Right cardiac atrium (tissue), 5 donors: ENCODE measurements at regions not wholly inside any gene's neighbourhood (a gene's known extent, or its start where the extent isn't known, plus 50 kb on each side); places are given as distances from the start of the nearest gene placed in this dataset.
A peak's percentile ranks its signal among the peaks of the same experiment; 100 is the strongest.

Source experiments
- ATAC-seq, 2 donors: fragments of 200-7000 bp; cut with Tn5 transposase; one replicate each; pipeline versions ENCODE4 v1.8.0 to v1.9.1; 2020; ENCODE audit warnings: moderate library complexity in 2 of 2, mild to moderate bottlenecking in 1 of 2
- DNase-seq, 3 donors: peaks; one replicate each; pipeline ENCODE4 v3.0.0-alpha.2; 2020
- H3K27ac ChIP-seq: one replicate; pipeline ENCODE4 v1.5.1; 2013; ENCODE audit warnings: mild to moderate bottlenecking, low read length, control low read depth, moderate library complexity
- H3K27me3 ChIP-seq: one replicate; pipeline ENCODE4 v1.6.1; 2013; ENCODE audit not compliant: control insufficient read depth, insufficient read depth
- H3K4me1 ChIP-seq: one replicate; pipeline ENCODE4 v1.6.1; 2013; ENCODE audit warnings: low read length; ENCODE audit not compliant: control insufficient read depth, insufficient read depth
- H3K4me3 ChIP-seq: one replicate; pipeline ENCODE4 v1.5.1; 2013; ENCODE audit warnings: low read length, control low read depth
- H3K9me3 ChIP-seq: one replicate; pipeline ENCODE4 v1.6.1; 2013; ENCODE audit warnings: low read length; ENCODE audit not compliant: control insufficient read depth
- WGBS: extraction: QIAGEN DNeasy Blood & Tissue Kit; methylation state at CpG from one replicate; pipeline ENCODE4 v1.1.7; 2013; 5-methylcytosine and 5-hydroxymethylcytosine counted together
- intact Hi-C, 4 donors: fragments of 100-400 bp; cut with DNase I; formaldehyde crosslinking; loops; one replicate each; pipeline versions ENCODE4 v1.11.0 to v1.14.0; 2022 to 2023
- donor health status: healthy with polysubstance abuse.
- donor health status: DM: no; HTN: yes; CAD: no.
- donor health status: DM: no; HTN: no; CAD: no.
- donor health status: DM: no; HTN: yes; CAD: no; lungs with severe emphysema.
- donor health status: DM: yes; HTN: yes; CAD: no.

DNA sequence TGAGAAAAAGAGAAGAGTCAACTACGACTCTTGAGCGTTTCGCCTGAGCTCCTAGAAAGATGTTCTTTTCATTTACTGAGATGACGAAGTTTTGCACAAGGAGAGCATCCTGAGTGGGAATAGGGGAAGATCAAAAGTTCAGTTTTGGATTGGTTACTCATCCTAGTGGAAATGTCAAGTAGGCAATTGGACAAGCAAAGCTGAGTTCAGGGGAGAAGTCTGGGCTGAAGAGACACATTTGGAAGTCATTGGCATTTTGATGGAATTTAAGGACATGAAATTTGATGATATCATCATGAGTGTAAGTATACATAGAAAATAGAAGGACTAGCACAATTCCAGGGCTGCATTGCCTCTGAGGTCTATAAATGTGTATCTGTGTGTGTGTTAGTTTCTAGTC, 416.6 kb downstream of the RAD51AP2 start:
- no peaks in the 10 kb centered on the region for H3K27me3 ChIP-seq
- no peaks in the 10 kb centered on the region for H3K9me3 ChIP-seq
- DNase-seq (no peak), ATAC-seq (no peak)
- intact Hi-C loops = no loop called here
- H3K4me1 ChIP-seq = no peaks in the 10 kb centered on the region
- no peak overlapping the region for H3K27ac ChIP-seq
- no peak overlapping the region for H3K4me3 ChIP-seq
- 88% methylated on average over 4 of the region's 4 CpGs for WGBS

DNA sequence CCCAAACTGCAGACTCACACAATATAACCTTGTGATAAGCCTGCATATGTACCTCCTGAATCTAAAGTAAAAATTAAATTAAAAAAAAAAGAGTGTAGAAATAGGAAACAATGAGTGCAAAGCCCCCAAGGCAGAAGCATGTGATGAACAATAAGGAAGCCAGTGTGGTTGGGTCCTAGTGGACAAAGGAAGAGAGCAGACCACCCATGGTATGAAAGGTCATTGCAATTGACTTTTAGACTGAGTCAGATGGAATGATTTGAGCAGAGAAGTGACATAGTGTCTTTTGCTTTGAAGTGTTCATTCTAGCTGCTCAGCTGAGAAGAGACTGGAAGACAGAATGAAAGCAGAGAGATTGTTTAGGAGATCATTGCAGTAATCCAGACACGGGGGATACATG, 417.1 kb downstream of the RAD51AP2 start:
- ATAC-seq (no peak), DNase-seq (no peak)
- no peaks in the 10 kb centered on the region for H3K4me1 ChIP-seq
- no peak overlapping the region for H3K27ac ChIP-seq
- intact Hi-C loops = no loop called here
- H3K9me3 ChIP-seq = no peaks in the 10 kb centered on the region
- WGBS = 76% methylated on average over 1 of the region's 1 CpG
- H3K27me3 ChIP-seq = no peaks in the 10 kb centered on the region
- H3K4me3 ChIP-seq = no peak overlapping the region

DNA sequence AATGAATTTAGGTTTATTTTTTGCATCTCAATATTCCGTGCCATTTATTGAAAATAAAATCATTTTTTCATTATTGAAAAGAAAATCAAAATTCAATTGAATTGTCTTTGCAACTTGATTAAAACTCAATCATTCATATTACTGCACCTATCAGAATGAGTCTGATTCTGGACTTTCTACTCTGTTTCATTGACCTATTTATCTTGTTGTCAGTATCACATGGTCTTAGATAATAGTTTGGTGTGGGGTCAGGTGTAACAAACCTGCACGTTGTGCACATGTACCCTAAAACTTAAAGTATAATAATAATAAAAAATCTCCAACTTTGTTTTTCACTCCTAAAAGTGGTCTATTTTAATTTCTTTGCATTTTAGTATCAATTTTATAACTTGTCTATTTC, 422.9 kb downstream of the RAD51AP2 start:
- WGBS = 83% methylated on average over 2 of the region's 2 CpGs
- no peak overlapping the region for H3K4me3 ChIP-seq
- intact Hi-C loops = no loop called here
- H3K9me3 ChIP-seq = no peaks in the 10 kb centered on the region
- DNase-seq (no peak), ATAC-seq (no peak)
- H3K4me1 ChIP-seq = no peaks in the 10 kb centered on the region
- no peaks in the 10 kb centered on the region for H3K27me3 ChIP-seq
- H3K27ac ChIP-seq = no peak overlapping the region

DNA sequence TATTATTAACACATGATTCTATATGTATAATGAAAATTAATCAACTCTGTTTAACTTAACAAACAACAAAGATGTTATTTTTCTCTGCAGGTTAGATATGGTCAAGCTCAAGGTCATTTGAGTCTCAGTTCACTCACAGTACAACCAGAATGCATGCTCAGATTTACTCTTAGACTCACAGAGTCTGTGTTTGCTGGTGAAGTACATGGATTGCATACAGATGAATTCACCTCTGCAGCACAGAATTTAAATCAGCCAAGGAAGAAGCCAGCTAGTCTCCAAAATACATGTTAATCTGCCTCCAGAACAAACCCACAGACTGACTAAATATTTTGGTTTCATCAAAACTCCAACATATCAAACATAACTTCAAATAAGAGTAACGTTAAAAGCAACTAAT, 424.5 kb downstream of the RAD51AP2 start:
- no peaks in the 10 kb centered on the region for H3K4me1 ChIP-seq
- WGBS = 67% methylated on average over 1 of the region's 1 CpG
- ATAC-seq = no peak
- no peaks in the 10 kb centered on the region for H3K9me3 ChIP-seq
- intact Hi-C loops = no loop called here
- no peak overlapping the region for H3K4me3 ChIP-seq
- DNase-seq = no peak
- no peaks in the 10 kb centered on the region for H3K27me3 ChIP-seq
- no peak overlapping the region for H3K27ac ChIP-seq

DNA sequence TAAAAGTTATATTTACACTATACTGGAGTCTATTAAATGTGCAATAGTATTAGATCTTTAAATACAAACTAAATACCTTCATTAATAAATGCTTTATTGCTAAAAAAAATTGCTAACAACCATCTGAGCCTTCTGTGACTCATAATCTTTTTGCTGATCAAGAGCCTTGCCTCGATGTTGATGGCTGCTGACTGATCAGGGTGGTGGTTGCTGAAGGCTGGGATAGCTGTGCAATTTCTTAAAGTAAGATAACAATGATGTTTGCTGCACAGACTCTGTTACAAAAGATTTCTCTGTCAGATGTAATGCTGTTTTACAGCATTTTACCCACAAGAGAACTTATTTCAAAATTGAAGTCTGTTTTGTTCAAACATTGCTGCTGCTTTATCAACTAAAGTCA, 421.4 kb upstream of the CYRIA start:
- H3K4me1 ChIP-seq = no peaks in the 10 kb centered on the region
- no peak overlapping the region for H3K4me3 ChIP-seq
- intact Hi-C loops = no loop called here
- no peaks in the 10 kb centered on the region for H3K9me3 ChIP-seq
- no peaks in the 10 kb centered on the region for H3K27me3 ChIP-seq
- H3K27ac ChIP-seq = no peak overlapping the region
- DNase-seq (no peak), ATAC-seq (no peak)
- WGBS = 64% methylated on average over 1 of the region's 1 CpG

DNA sequence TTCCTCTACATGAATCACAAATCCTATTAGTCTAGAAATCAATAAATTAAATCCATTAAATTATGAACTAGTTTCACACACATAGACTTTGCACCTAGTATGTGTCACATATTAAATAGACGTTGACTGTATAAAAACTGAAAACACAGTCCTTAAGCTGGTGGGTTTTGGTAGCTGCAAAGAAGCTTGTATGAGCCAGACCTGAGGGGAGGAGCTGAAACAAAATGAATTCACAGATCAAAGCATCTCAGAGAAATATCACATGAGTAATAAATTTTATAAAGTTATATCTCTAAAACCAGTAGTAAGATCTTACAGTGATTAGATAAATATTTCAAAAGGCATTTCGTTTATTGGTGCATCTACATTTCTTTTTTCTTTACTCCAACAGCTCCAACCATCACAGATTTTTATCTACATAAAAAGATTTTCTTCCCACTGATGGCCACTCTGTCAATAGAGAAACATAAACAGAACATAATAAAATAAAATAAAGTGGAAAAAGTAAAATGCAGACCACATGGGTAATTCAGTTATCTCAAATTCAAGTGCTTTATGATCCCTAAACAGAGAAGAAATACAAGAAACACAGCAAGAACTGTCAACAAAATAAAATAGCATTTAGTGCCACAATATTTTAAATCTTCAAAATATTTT, 420.0 kb upstream of the CYRIA start:
- no peaks in the 10 kb centered on the region for H3K27me3 ChIP-seq
- no peaks in the 10 kb centered on the region for H3K9me3 ChIP-seq
- no peak overlapping the region for H3K27ac ChIP-seq
- no peak for DNase-seq
- H3K4me3 ChIP-seq = no peak overlapping the region
- intact Hi-C loops = no loop called here
- no peak for ATAC-seq
- no peaks in the 10 kb centered on the region for H3K4me1 ChIP-seq
- WGBS = 76% methylated on average over 2 of the region's 2 CpGs

DNA sequence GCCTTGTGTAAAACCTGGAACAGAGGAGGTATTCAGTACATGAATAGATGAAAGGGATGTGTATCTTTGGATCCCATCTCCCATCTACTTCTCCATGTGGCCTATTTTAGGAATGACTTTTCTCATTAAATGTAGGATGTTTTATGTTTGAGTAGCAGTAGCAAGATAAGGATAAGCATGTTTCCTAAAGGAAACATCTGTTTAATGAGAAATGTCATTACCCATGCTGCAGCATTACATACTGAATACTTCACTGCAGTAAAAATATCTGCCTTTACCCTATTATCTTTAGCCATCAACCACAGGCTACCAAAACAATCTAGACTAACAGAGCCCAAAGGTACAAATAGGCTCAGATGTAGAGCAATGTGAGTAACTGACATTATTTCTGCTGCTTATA, 419.2 kb upstream of the CYRIA start:
- intact Hi-C loops = no loop called here
- Histone ChIP-seq H3K9me3 (no peaks in the 10 kb centered on the region), H3K4me1 (no peaks in the 10 kb centered on the region), H3K4me3 (no peak overlapping the region), H3K27ac (no peak overlapping the region), H3K27me3 (no peaks in the 10 kb centered on the region)
- ATAC-seq (no peak), DNase-seq (no peak)

DNA sequence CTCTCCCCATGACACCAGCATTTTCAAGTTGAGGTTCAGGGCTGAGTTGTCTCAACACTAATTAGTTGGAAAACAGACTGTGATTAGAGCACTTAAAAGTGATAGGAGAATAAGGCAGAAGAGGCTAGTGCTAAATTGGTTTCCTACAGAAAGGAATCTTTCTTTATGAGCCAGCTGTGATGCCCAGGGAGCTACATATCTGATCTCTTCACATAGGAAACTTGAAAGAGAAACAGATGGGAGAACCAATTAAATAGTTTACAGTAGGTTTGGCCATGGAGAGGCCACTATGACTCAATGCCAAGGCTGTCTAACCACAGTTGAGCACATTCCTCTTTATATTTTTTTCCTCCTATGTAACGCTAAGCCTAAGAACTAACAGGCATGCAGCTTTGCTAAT, 418.3 kb upstream of the CYRIA start:
- Histone ChIP-seq H3K27me3 (no peaks in the 10 kb centered on the region), H3K4me1 (no peaks in the 10 kb centered on the region), H3K4me3 (no peak overlapping the region), H3K9me3 (no peaks in the 10 kb centered on the region), H3K27ac (no peak overlapping the region)
- WGBS = 74% methylated on average over 1 of the region's 1 CpG
- ATAC-seq (no peak), DNase-seq (no peak)
- intact Hi-C loops = no loop called here

DNA sequence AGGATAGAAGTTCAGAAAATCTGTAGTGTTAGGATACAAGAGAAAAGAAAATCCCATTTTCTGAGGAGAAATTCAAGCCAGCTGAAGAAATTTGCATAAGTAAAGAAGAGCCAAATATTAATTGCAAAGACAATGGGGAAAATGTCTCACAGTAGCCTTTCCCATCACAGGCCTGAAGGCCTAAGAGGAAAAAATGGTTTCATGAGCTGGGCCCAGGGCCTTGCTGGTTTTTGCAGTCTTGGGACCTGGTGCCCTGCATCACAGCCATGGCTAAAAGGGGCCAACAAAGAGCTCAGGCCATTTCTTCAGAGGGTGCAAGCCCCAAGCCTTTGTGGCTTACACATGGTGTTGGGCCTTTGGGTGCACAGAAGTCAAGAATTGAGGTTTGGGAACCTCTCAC, 413.6 kb upstream of the CYRIA start:
- DNase-seq (no peak), ATAC-seq (no peak)
- Histone ChIP-seq H3K4me1 (no peaks in the 10 kb centered on the region), H3K9me3 (no peaks in the 10 kb centered on the region), H3K27ac (no peak overlapping the region), H3K4me3 (no peak overlapping the region), H3K27me3 (no peaks in the 10 kb centered on the region)
- intact Hi-C loops = no loop called here

DNA sequence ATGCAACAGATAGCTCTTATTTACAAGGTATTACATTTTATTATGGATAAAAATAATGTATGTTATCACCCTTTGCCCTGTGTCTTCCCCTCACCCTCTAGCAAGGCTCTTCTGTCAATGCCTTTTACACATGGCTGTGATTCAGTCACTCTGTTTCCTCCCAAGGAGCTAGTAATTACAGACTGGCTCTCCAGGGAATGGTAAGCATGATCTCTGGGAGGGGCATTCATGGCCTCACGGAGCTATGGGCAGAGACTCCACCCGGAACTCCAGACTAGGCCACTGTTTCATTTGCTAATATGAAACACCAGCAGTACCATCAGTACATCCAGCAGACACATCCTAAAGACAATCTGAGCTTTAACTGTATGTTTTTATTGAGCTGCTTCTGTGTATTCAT, 410.9 kb upstream of the CYRIA start:
- Histone ChIP-seq H3K27me3 (no peaks in the 10 kb centered on the region), H3K27ac (no peak overlapping the region), H3K4me3 (no peak overlapping the region), H3K9me3 (no peaks in the 10 kb centered on the region), H3K4me1 (no peaks in the 10 kb centered on the region)
- WGBS = 40% methylated on average over 2 of the region's 2 CpGs
- intact Hi-C loops = no loop called here
- DNase-seq = peak in 1 of 3 donors; percentile 16
- ATAC-seq = peak in 1 of 2 donors; percentile 47

DNA sequence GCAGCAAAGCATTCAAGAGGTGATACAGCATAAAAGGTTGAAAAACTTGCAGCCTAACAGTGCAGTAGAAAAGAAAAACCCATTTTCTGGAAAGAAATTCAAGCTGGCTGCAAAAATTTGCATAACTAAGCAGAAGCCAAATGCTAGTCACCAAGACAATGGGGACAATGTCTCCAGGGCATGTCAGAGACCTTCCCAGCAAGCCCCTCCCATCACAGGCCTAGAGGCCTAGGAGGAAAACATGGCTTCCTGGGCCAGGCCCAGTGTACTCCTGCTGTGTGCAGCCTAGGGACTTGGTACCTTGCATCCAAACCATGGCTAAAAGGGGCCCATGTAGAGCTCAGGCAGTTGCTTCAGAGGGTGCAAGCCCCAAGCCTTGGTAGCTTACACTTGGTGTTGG, 405.1 kb upstream of the CYRIA start:
- no peak for DNase-seq

DNA sequence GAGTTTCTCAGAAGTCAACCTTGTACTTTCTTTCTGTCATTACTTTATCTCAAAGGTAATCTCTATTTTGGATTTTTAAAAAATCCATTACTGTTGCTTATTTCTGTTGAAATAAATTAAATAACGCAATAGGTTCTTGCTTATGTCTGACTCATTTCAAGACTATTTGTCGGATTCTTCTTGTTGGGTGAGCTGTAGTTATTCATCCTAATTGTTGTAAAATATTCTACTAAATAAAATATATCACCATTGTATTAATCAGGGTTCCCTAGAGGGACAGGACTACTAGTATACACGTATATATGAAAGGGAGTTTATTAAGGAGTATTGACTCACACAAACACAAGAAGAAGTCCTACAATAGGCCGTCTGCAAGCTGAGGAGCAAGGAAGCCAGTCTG, 403.9 kb upstream of the CYRIA start:
- H3K9me3 ChIP-seq = no peaks in the 10 kb centered on the region
- 94% methylated on average over 4 of the region's 4 CpGs for WGBS
- H3K27me3 ChIP-seq = no peaks in the 10 kb centered on the region
- ATAC-seq (no peak), DNase-seq (no peak)
- no peak overlapping the region for H3K27ac ChIP-seq
- intact Hi-C loops = no loop called here
- H3K4me1 ChIP-seq = no peaks in the 10 kb centered on the region
- H3K4me3 ChIP-seq = no peak overlapping the region

More for the DNA sequence above, 405.1 kb upstream of the CYRIA start:
- intact Hi-C loops = no loop called here
- H3K27ac ChIP-seq = no peak overlapping the region
- ATAC-seq = no peak
- no peaks in the 10 kb centered on the region for H3K4me1 ChIP-seq
- H3K4me3 ChIP-seq = no peak overlapping the region
- no peaks in the 10 kb centered on the region for H3K27me3 ChIP-seq
- no peaks in the 10 kb centered on the region for H3K9me3 ChIP-seq
